ENCODE measurements at regions not wholly inside any gene's neighbourhood (a gene's known extent, or its start where the extent isn't known, plus 50 kb on each side); places are given as distances from the start of the nearest gene placed in this dataset.

GRCh38 chr6:148091394-148091793 is 251.2 kb upstream of the SASH1 start:
- H3K27me3 ChIP-seq: no peaks in the 10 kb centered on the region
- TF ChIP-seq, protein P1, sequence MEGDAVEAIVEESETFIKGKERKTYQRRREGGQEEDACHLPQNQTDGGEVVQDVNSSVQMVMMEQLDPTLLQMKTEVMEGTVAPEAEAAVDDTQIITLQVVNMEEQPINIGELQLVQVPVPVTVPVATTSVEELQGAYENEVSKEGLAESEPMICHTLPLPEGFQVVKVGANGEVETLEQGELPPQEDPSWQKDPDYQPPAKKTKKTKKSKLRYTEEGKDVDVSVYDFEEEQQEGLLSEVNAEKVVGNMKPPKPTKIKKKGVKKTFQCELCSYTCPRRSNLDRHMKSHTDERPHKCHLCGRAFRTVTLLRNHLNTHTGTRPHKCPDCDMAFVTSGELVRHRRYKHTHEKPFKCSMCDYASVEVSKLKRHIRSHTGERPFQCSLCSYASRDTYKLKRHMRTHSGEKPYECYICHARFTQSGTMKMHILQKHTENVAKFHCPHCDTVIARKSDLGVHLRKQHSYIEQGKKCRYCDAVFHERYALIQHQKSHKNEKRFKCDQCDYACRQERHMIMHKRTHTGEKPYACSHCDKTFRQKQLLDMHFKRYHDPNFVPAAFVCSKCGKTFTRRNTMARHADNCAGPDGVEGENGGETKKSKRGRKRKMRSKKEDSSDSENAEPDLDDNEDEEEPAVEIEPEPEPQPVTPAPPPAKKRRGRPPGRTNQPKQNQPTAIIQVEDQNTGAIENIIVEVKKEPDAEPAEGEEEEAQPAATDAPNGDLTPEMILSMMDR (IDR thresholded peaks at IDR 0.05): no peak
- H3K36me3 ChIP-seq: no peaks in the 10 kb centered on the region
- no peaks in the 10 kb centered on the region for H3K4me1 ChIP-seq (ENCODE audit: control insufficient read depth in 1 of 2, insufficient read depth in 1 of 2, low read depth in 1 of 2, low read length in 1 of 2)
- H3K27ac ChIP-seq: no peak overlapping the region
- no peak overlapping the region for H3K4me3 ChIP-seq (ENCODE audit: low read depth in 1 of 2, low read length in 1 of 2)
- no peaks in the 10 kb centered on the region for H3K9me3 ChIP-seq

DNA sequence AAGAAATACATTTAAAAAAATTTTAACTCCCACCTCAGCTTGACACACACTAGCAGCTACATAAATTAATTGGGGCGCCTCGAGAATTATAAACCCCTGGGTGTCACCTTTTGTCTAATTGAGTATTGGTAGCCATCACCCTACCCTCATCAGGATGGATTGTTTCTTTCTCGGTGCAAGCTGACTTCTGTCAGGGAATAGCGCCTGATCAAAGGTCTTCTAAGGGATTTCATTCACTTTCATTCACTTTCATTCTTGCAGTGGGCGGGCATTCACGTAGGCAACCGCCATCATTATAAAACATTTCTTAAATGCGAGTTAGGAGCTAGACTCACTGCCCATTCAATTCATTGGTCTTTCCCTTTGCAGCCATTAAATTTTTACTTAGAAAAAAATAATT is 239.2 kb upstream of the SASH1 start:
- Histone ChIP-seq H3K27me3 (no peaks in the 10 kb centered on the region), H3K4me1 (ENCODE audit: control insufficient read depth in 1 of 2, insufficient read depth in 1 of 2, low read depth in 1 of 2, low read length in 1 of 2) (no peaks in the 10 kb centered on the region), H3K27ac (no peak overlapping the region), H3K4me3 (ENCODE audit: low read depth in 1 of 2, low read length in 1 of 2) (no peak overlapping the region), H3K36me3 (no peaks in the 10 kb centered on the region), H3K9me3 (no peaks in the 10 kb centered on the region)
- TF ChIP-seq, protein P1 (IDR thresholded peaks at IDR 0.05): no peak

- H3K27me3 ChIP-seq: no peaks in the 10 kb centered on the region
- H3K4me3 ChIP-seq (ENCODE audit: low read depth in 1 of 2, low read length in 1 of 2): no peak overlapping the region
- H3K4me1 ChIP-seq (ENCODE audit: control insufficient read depth in 1 of 2, insufficient read depth in 1 of 2, low read depth in 1 of 2, low read length in 1 of 2): no peaks in the 10 kb centered on the region
- TF ChIP-seq, protein P1 (IDR thresholded peaks at IDR 0.05): no peak
- no peaks in the 10 kb centered on the region for H3K36me3 ChIP-seq
- H3K9me3 ChIP-seq: no peaks in the 10 kb centered on the region
- H3K27ac ChIP-seq: no peak overlapping the region
Measured at GRCh38 chr6:148104131-148104530, 238.5 kb upstream of the SASH1 start.

DNA sequence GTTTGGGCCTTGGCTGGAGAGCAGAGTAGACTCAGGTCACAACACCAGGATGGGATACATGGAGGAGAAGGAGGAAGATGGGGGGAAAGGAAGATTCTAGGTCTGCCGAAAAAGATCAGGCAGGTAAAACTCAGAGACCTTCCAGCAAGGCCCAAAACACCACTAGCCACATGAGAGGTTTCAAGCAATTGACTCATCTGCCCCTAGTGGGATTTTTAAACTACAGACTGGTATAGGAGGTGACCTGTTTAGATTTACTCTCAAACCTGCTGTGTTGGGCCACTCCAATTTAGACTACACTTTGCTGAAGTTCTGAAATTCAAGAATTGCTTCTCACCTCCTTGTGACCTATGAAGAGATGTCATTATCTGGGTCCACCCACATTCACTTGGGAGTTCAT is 236.9 kb upstream of the SASH1 start:
- no peak overlapping the region for H3K27ac ChIP-seq
- H3K27me3 ChIP-seq: no peaks in the 10 kb centered on the region
- no peaks in the 10 kb centered on the region for H3K4me1 ChIP-seq (ENCODE audit: control insufficient read depth in 1 of 2, insufficient read depth in 1 of 2, low read depth in 1 of 2, low read length in 1 of 2)
- H3K9me3 ChIP-seq: no peaks in the 10 kb centered on the region
- H3K4me3 ChIP-seq (ENCODE audit: low read depth in 1 of 2, low read length in 1 of 2): no peak overlapping the region
- H3K36me3 ChIP-seq: no peaks in the 10 kb centered on the region
- TF ChIP-seq, protein P1 (IDR thresholded peaks at IDR 0.05): no peak

DNA sequence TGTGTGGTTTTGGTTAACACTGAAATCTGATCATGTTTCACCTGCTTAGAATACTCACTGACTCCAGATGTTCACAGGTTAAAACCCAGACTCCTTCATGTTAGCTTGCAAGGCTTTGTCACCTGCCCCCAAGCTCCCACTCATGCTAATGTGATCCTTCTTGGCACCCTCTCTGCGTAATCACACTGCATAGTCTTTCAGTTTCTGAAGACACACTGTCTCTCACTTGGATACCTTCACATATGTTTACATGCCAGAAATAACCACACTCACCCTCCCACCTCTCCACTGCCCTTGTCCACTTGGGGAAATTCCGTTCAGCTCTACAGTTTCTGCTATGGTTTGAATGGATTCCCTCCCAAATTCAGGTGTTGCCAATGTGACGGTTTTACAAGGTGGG is 234.7 kb upstream of the SASH1 start:
- Histone ChIP-seq H3K4me1 (ENCODE audit: control insufficient read depth in 1 of 2, insufficient read depth in 1 of 2, low read depth in 1 of 2, low read length in 1 of 2) (no peaks in the 10 kb centered on the region), H3K9me3 (no peaks in the 10 kb centered on the region), H3K27me3 (no peaks in the 10 kb centered on the region), H3K4me3 (ENCODE audit: low read depth in 1 of 2, low read length in 1 of 2) (no peak overlapping the region), H3K27ac (no peak overlapping the region), H3K36me3 (no peaks in the 10 kb centered on the region)
- TF ChIP-seq, protein P1 (IDR thresholded peaks at IDR 0.05): no peak

- Histone ChIP-seq H3K9me3 (no peaks in the 10 kb centered on the region), H3K36me3 (no peaks in the 10 kb centered on the region), H3K27me3 (no peaks in the 10 kb centered on the region), H3K4me1 (ENCODE audit: control insufficient read depth in 1 of 2, insufficient read depth in 1 of 2, low read depth in 1 of 2, low read length in 1 of 2) (no peaks in the 10 kb centered on the region), H3K27ac (no peak overlapping the region), H3K4me3 (ENCODE audit: low read depth in 1 of 2, low read length in 1 of 2) (no peak overlapping the region)
- TF ChIP-seq, protein P1 (IDR thresholded peaks at IDR 0.05): no peak
Measured at GRCh38 chr6:148109732-148110131, 232.9 kb upstream of the SASH1 start.

Measured in neutrophil (primary cell).